Pulmonary artery endothelial cell (primary cell): ENCODE measurements at regions not wholly inside any gene's neighbourhood (a gene's known extent, or its start where the extent isn't known, plus 50 kb on each side); places are given as distances from the start of the nearest gene placed in this dataset.

Experiments used
- DNase-seq: peaks from one replicate; pipeline ENCODE4 v3.0.0-alpha.2; 2011; ENCODE audit warnings: low read depth, low spot score

- no peak for DNase-seq
These were observed 897.2 kb downstream of the TBC1D22A start for GRCh38 chr22:47659467-47660223.

- no peak for DNase-seq
These were observed 895.7 kb downstream of the TBC1D22A start for GRCh38 chr22:47658182-47658581.

GRCh38 chr22:47657224-47657623, 894.8 kb downstream of the TBC1D22A start:
- no peak for DNase-seq

- DNase-seq = no peak
These were observed 894.4 kb downstream of the TBC1D22A start for GRCh38 chr22:47656806-47657205.

GRCh38 chr22:47655930-47656329, 893.5 kb downstream of the TBC1D22A start:
- DNase-seq = no peak

GRCh38 chr22:47654922-47655491, 892.6 kb downstream of the TBC1D22A start:
- no peak for DNase-seq

- no peak for DNase-seq
These were observed 891.5 kb downstream of the TBC1D22A start for GRCh38 chr22:47653921-47654320.

- DNase-seq = no peak
These were observed 889.0 kb downstream of the TBC1D22A start for GRCh38 chr22:47651216-47651987.

GRCh38 chr22:47647720-47648119, 885.3 kb downstream of the TBC1D22A start:
- no peak for DNase-seq

- no peak for DNase-seq
These were observed 884.7 kb downstream of the TBC1D22A start for GRCh38 chr22:47647181-47647580.

GRCh38 chr22:47645923-47646322, 883.5 kb downstream of the TBC1D22A start:
- DNase-seq = no peak

GRCh38 chr22:47645450-47645914, 883.0 kb downstream of the TBC1D22A start:
- no peak for DNase-seq

GRCh38 chr22:47634347-47634746, 871.9 kb downstream of the TBC1D22A start:
- no peak for DNase-seq

- no peak for DNase-seq
These were observed 870.7 kb downstream of the TBC1D22A start for GRCh38 chr22:47633111-47633510.

- DNase-seq = no peak
These were observed 870.3 kb downstream of the TBC1D22A start for GRCh38 chr22:47632701-47633100.

GRCh38 chr22:47631571-47632102, 869.2 kb downstream of the TBC1D22A start:
- DNase-seq = no peak

- no peak for DNase-seq
These were observed 868.5 kb downstream of the TBC1D22A start for GRCh38 chr22:47630741-47631534.

GRCh38 chr22:47629791-47630655, 867.6 kb downstream of the TBC1D22A start:
- no peak for DNase-seq

- no peak for DNase-seq
These were observed 866.8 kb downstream of the TBC1D22A start for GRCh38 chr22:47629273-47629711.
